HG02642 (cell line): ENCODE measurements at regions not wholly inside any gene's neighbourhood (a gene's known extent, or its start where the extent isn't known, plus 50 kb on each side); places are given as distances from the start of the nearest gene placed in this dataset.

Source experiments
- ATAC-seq: cut with Tn5 transposase; IDR thresholded peaks from one replicate; pipeline ENCODE4 v1.9.1; 2021; ENCODE audit warnings: mild to moderate bottlenecking; ENCODE audit not compliant: unreplicated experiment, poor library complexity

- no peak for ATAC-seq
Observed at GRCh38 chr10:58885146-58885545, 291.3 kb upstream of the PHYHIPL start.

- no peak for ATAC-seq
Observed at GRCh38 chr10:58885686-58886345, 290.6 kb upstream of the PHYHIPL start.

- no peak for ATAC-seq
Observed at GRCh38 chr10:58886406-58886805, 290.0 kb upstream of the PHYHIPL start.

GRCh38 chr10:58887474-58887873 is 289.0 kb upstream of the PHYHIPL start:
- ATAC-seq: no peak

GRCh38 chr10:58888957-58889356 is 287.5 kb upstream of the PHYHIPL start:
- ATAC-seq: no peak

GRCh38 chr10:58892031-58892531 is 284.4 kb upstream of the PHYHIPL start:
- ATAC-seq: no peak

- ATAC-seq: no peak
Observed at GRCh38 chr10:58894929-58895328, 281.5 kb upstream of the PHYHIPL start.

- no peak for ATAC-seq
Observed at GRCh38 chr10:58896229-58896628, 280.2 kb upstream of the PHYHIPL start.

- no peak for ATAC-seq
Observed at GRCh38 chr10:58897236-58897635, 279.2 kb upstream of the PHYHIPL start.

GRCh38 chr10:58897708-58898107 is 278.7 kb upstream of the PHYHIPL start:
- no peak for ATAC-seq

GRCh38 chr10:58898854-58899573 is 277.4 kb upstream of the PHYHIPL start:
- ATAC-seq: no peak

- ATAC-seq: no peak
Observed at GRCh38 chr10:58901092-58901646, 275.3 kb upstream of the PHYHIPL start.

- no peak for ATAC-seq
Observed at GRCh38 chr10:58903071-58903470, 273.4 kb upstream of the PHYHIPL start.

- no peak for ATAC-seq
Observed at GRCh38 chr10:58909881-58910280, 266.6 kb upstream of the PHYHIPL start.

GRCh38 chr10:58913717-58914116 is 262.7 kb upstream of the PHYHIPL start:
- ATAC-seq: no peak

- ATAC-seq: no peak
Observed at GRCh38 chr10:58918887-58919286, 257.6 kb upstream of the PHYHIPL start.

GRCh38 chr10:58919927-58920654 is 256.4 kb upstream of the PHYHIPL start:
- no peak for ATAC-seq

GRCh38 chr10:58920655-58921003 is 255.8 kb upstream of the PHYHIPL start:
- ATAC-seq: no peak

- no peak for ATAC-seq
Observed at GRCh38 chr10:58921421-58921855, 255.0 kb upstream of the PHYHIPL start.

- ATAC-seq: no peak
Observed at GRCh38 chr10:58925381-58925780, 251.1 kb upstream of the PHYHIPL start.

- no peak for ATAC-seq
Observed at GRCh38 chr10:58930500-58930899, 245.9 kb upstream of the PHYHIPL start.
